ENCODE measurements at regions not wholly inside any gene's neighbourhood (a gene's known extent, or its start where the extent isn't known, plus 50 kb on each side); places are given as distances from the start of the nearest gene placed in this dataset.
"Not testable (repeated sequence)": the region's sequence is repeated elsewhere in the genome, so short reads cannot be mapped to it uniquely, and the experiment has no call there.

- not testable (repeated sequence) for DNase-seq (ENCODE audit: low spot score)
These were observed 434.5 kb upstream of the ZNG1F start for GRCh38 chr9:41623666-41624065.

DNA sequence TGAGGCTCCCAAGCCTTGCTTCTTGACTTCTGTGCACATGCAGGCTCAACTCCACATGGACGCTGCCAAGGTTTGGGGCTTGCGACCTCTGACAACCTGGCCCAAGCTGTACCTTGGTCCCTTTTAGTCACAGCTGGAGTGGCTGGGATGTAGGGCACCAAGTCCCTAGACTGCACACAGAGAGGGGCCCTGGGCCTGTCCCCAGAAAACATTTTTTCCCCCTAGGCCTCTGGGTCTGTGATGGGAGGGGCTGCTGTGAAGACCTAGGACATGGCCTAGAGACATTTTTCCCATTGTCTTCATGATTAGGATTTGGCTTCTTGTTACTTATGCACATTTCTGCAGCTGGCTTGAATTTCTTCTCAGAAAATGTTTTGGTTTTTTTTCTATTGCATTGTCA lies 430.1 kb upstream of the ZNG1F start:
- DNase-seq (ENCODE audit: low spot score) = not testable (repeated sequence)

DNA sequence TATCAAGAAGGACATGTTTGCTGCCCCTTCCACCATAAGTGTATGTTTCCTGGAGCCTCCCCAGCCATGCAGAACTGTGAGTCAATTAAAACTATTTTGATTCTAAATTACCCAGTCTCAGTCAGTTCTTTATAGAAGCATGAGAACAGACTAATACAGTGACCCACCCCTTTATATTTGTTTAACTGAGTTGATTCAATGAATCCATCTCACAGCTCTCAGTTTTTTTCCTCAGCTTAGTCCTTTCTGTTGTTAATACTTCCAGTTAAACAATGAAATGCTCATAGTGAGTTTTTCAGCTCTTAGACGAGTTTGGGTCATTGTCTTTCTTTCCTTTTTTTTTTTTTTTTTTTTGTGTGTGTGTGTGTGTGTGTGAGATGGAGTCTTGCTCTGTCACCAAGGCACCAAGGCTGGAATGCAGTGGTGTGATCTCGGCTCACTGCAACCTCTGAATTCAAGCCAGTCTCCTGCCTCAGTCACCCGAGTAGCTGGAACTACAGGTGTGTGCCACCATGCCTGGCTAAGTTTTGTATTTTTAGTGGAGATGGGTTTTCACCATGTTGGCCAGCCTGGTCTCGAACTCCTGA lies 417.9 kb upstream of the ZNG1F start:
- not testable (repeated sequence) for DNase-seq (ENCODE audit: low spot score)

GRCh38 chr9:41565572-41565971 lies 376.5 kb upstream of the ZNG1F start:
- not testable (repeated sequence) for DNase-seq (ENCODE audit: low spot score)
